H9 (cell line): ENCODE measurements at regions not wholly inside any gene's neighbourhood (a gene's known extent, or its start where the extent isn't known, plus 50 kb on each side); places are given as distances from the start of the nearest gene placed in this dataset.

Experiments used
- DNase-seq: peaks from one replicate; pipeline ENCODE4 v3.0.0-alpha.2; 2017
- H2AFZ ChIP-seq: one replicate; pipeline ENCODE4 v1.6.1; 2013; ENCODE audit warnings: mild to moderate bottlenecking, low read length, control low read depth, moderate library complexity
- H2AK5ac ChIP-seq: 2 replicates; pipeline ENCODE4 v1.6.1; 2013; ENCODE audit warnings: low read length, control low read depth, mixed read lengths; ENCODE audit not compliant: insufficient read length
- H2BK120ac ChIP-seq: one replicate; pipeline ENCODE4 v1.6.1; 2013; ENCODE audit warnings: low read depth, mild to moderate bottlenecking, low read length, control low read depth, inconsistent platforms; ENCODE audit not compliant: poor library complexity, severe bottlenecking
- H2BK12ac ChIP-seq: 2 replicates; pipeline ENCODE4 v1.6.1; 2013; ENCODE audit warnings: low read length, control low read depth, mixed read lengths, low read depth; ENCODE audit not compliant: insufficient read length
- H2BK15ac ChIP-seq: 2 replicates; pipeline ENCODE4 v1.6.1; 2013; ENCODE audit warnings: low read depth, low read length, control low read depth
- H2BK20ac ChIP-seq: one replicate; pipeline ENCODE4 v1.6.1; 2013; ENCODE audit warnings: low read depth, mild to moderate bottlenecking, low read length, control low read depth, inconsistent platforms; ENCODE audit not compliant: poor library complexity, severe bottlenecking
- H2BK5ac ChIP-seq: 2 replicates; pipeline ENCODE4 v1.6.1; 2013; ENCODE audit warnings: low read length, control low read depth, mixed read lengths; ENCODE audit not compliant: insufficient read length
- H3K14ac ChIP-seq: 2 replicates; pipeline ENCODE4 v1.6.1; 2013; ENCODE audit warnings: low read length, control low read depth; ENCODE audit not compliant: insufficient read depth
- H3K18ac ChIP-seq: 2 replicates; pipeline ENCODE4 v1.6.1; 2013; ENCODE audit warnings: low read depth, mild to moderate bottlenecking, mixed read lengths, low read length, control low read depth; ENCODE audit not compliant: insufficient read length
- H3K23ac ChIP-seq: 2 replicates; pipeline ENCODE4 v1.6.1; 2013; ENCODE audit warnings: low read length, control low read depth, mixed read lengths, low read depth; ENCODE audit not compliant: insufficient read length
- H3K23me2 ChIP-seq: 2 replicates; pipeline ENCODE4 v1.6.1; 2013; ENCODE audit warnings: low read depth, mild to moderate bottlenecking, mixed read lengths, low read length, control low read depth; ENCODE audit not compliant: insufficient read length, poor library complexity, severe bottlenecking
- H3K27ac ChIP-seq: 2 replicates; pipeline ENCODE4 v1.5.1; 2013; ENCODE audit warnings: low read length, control low read depth, mixed read lengths, low read depth; ENCODE audit not compliant: insufficient read length
- H3K27me3 ChIP-seq: 2 replicates; pipeline ENCODE4 v1.6.1; 2013; ENCODE audit warnings: low read length, control low read depth, inconsistent platforms; ENCODE audit not compliant: insufficient read depth
- H3K4ac ChIP-seq: 2 replicates; pipeline ENCODE4 v1.6.1; 2013; ENCODE audit warnings: low read depth, mild to moderate bottlenecking, control low read depth, inconsistent platforms, low read length, moderate library complexity
- H3K4me1 ChIP-seq: 2 replicates; pipeline ENCODE4 v1.6.1; 2013; ENCODE audit warnings: low read length, control low read depth, inconsistent platforms; ENCODE audit not compliant: insufficient read depth
- H3K4me2 ChIP-seq: 2 replicates; pipeline ENCODE4 v1.6.1; 2013; ENCODE audit warnings: low read length, control low read depth, mixed read lengths; ENCODE audit not compliant: insufficient read length, insufficient read depth
- H3K56ac ChIP-seq: 2 replicates; pipeline ENCODE4 v1.6.1; 2013; ENCODE audit warnings: low read depth, mild to moderate bottlenecking, mixed read lengths, low read length, control low read depth; ENCODE audit not compliant: insufficient read length
- H3K79me1 ChIP-seq: 2 replicates; pipeline ENCODE4 v1.6.1; 2013; ENCODE audit warnings: low read depth, mild to moderate bottlenecking, moderate library complexity, low read length, control low read depth, inconsistent platforms; ENCODE audit not compliant: insufficient read depth, poor library complexity, severe bottlenecking
- H3K79me2 ChIP-seq: 2 replicates; pipeline ENCODE4 v1.6.1; 2013; ENCODE audit warnings: low read length, control low read depth, inconsistent platforms; ENCODE audit not compliant: insufficient read depth
- H3K9ac ChIP-seq: 2 replicates; pipeline ENCODE4 v1.6.1; 2013; ENCODE audit warnings: low read length, control low read depth, mixed read lengths; ENCODE audit not compliant: insufficient read length; ENCODE audit errors: extremely low read depth
- H3K9me3 ChIP-seq: one replicate; pipeline ENCODE4 v1.6.1; 2013; ENCODE audit warnings: low read depth, low read length, inconsistent platforms; ENCODE audit not compliant: control insufficient read depth
- H3T11ph ChIP-seq: one replicate; pipeline ENCODE4 v1.6.1; 2013; ENCODE audit warnings: mild to moderate bottlenecking, low read length, control low read depth, inconsistent platforms
- H4K20me1 ChIP-seq: one replicate; pipeline ENCODE4 v1.6.1; 2013; ENCODE audit not compliant: control insufficient read depth, insufficient read length, insufficient read depth
- H4K5ac ChIP-seq: 2 replicates; pipeline ENCODE4 v1.6.1; 2013; ENCODE audit warnings: low read depth, mild to moderate bottlenecking, mixed read lengths, low read length, control low read depth; ENCODE audit not compliant: insufficient read length
- H4K8ac ChIP-seq: replicated peaks from 2 replicates; pipeline ENCODE4 v1.6.1; 2013; ENCODE audit warnings: low read length, control low read depth, mixed read lengths, low read depth; ENCODE audit not compliant: insufficient read length
- H4K91ac ChIP-seq: 2 replicates; pipeline ENCODE4 v1.6.1; 2013; ENCODE audit warnings: low read depth, mild to moderate bottlenecking, moderate library complexity, mixed read lengths, low read length, control low read depth; ENCODE audit not compliant: insufficient read length
- H3K27ac Mint-ChIP-seq, 3 experiments: 2 replicates in 2 of 3; 3 replicates in 1 of 3; pipeline ENCODE4 v1.8.0; 2020 to 2021; ENCODE audit warnings: mixed read lengths in 3 of 3, mild to moderate bottlenecking in 1 of 3, moderate library complexity in 1 of 3
- H3K27me3 Mint-ChIP-seq: 2 replicates; pipeline ENCODE4 v1.8.0; 2021; ENCODE audit warnings: low read depth, mild to moderate bottlenecking, moderate library complexity, mixed read lengths
- H3K36me3 Mint-ChIP-seq, 3 experiments: 2 replicates in 2 of 3; 3 replicates in 1 of 3; pipeline ENCODE4 v1.8.0; 2020 to 2021; ENCODE audit warnings: low read depth in 3 of 3, mixed read lengths in 3 of 3; ENCODE audit not compliant: insufficient read depth in 1 of 3
- H3K4me1 Mint-ChIP-seq, 2 experiments: 2 replicates each; pipeline ENCODE4 v1.8.0; 2020; ENCODE audit warnings: mixed read lengths in 2 of 2
- H3K4me3 Mint-ChIP-seq, 2 experiments: 2 replicates in 1 of 2; 3 replicates in 1 of 2; pipeline ENCODE4 v1.8.0; 2020 to 2021; ENCODE audit warnings: mild to moderate bottlenecking in 2 of 2, mixed read lengths in 2 of 2, moderate library complexity in 1 of 2
- H3K9me3 Mint-ChIP-seq, 2 experiments: 2 replicates in 1 of 2; 3 replicates in 1 of 2; pipeline ENCODE4 v1.8.0; 2020; ENCODE audit warnings: mild to moderate bottlenecking in 2 of 2, mixed read lengths in 2 of 2, moderate library complexity in 1 of 2
- WGBS: extraction: QIAGEN DNeasy Blood & Tissue Kit; methylation state at CpG from one replicate; pipeline ENCODE4 v1.1.7; 2013; ENCODE audit warnings: missing lambda C conversion rate, low lambda C conversion rate, mixed read lengths; ENCODE audit not compliant: insufficient read length; ENCODE audit errors: extremely low coverage; 5-methylcytosine and 5-hydroxymethylcytosine counted together
- TF ChIP-seq, protein P1 (sequence below): fragments of 200-600 bp; sonication (generic); conservative IDR thresholded peaks from 3 replicates; pipeline ENCODE4 v1.8.0; 2021; ENCODE audit warnings: antibody characterized with exemption, mild to moderate bottlenecking

DNA sequence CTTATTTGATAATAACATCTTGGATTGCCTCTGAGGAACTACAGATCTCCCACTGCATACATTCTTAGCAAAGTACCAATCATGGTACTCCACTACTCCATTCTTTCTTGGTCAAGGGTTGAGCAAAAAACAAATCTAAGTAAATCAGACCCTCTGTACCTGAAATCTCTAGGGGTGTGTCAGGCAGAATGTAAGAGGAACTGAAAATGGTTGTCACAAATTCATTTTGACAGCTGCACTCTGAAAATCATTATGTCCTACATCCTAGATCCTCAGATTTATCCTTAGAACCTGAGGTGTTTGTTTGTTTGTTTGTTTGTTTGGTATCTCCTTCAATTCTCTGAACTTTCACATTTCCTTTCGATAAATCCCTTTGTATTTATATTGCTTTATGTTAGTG lies 433.2 kb upstream of the BTBD3 start:
- Mint-ChIP-seq H3K9me3 (peaks cover under 1 to 5% of the 10 kb centered on the region in 2 experiments; a peak in 2 of 5 replicates), H3K27me3 (no peaks in the 10 kb centered on the region), H3K4me1 (peaks cover 3 to 10% of the 10 kb centered on the region in 2 experiments), H3K36me3 (peaks cover 0 to under 1% (median 0%) of the 10 kb centered on the region in 3 experiments; a peak in 1 of 7 replicates), H3K4me3 (no peak overlapping the region), H3K27ac (no peak overlapping the region)
- no peak overlapping the region for H3K18ac ChIP-seq
- TF ChIP-seq, protein P1, sequence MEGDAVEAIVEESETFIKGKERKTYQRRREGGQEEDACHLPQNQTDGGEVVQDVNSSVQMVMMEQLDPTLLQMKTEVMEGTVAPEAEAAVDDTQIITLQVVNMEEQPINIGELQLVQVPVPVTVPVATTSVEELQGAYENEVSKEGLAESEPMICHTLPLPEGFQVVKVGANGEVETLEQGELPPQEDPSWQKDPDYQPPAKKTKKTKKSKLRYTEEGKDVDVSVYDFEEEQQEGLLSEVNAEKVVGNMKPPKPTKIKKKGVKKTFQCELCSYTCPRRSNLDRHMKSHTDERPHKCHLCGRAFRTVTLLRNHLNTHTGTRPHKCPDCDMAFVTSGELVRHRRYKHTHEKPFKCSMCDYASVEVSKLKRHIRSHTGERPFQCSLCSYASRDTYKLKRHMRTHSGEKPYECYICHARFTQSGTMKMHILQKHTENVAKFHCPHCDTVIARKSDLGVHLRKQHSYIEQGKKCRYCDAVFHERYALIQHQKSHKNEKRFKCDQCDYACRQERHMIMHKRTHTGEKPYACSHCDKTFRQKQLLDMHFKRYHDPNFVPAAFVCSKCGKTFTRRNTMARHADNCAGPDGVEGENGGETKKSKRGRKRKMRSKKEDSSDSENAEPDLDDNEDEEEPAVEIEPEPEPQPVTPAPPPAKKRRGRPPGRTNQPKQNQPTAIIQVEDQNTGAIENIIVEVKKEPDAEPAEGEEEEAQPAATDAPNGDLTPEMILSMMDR = no peak
- H3K23me2 ChIP-seq = no peaks in the 10 kb centered on the region
- no peaks in the 10 kb centered on the region for H3K79me2 ChIP-seq
- H3K56ac ChIP-seq = no peak overlapping the region
- H2BK5ac ChIP-seq = no peak overlapping the region
- H4K91ac ChIP-seq = no peak overlapping the region
- H3K4me2 ChIP-seq = no peak overlapping the region
- no peak overlapping the region for H2BK120ac ChIP-seq
- no peak overlapping the region for H3T11ph ChIP-seq
- no peak for DNase-seq
- H4K8ac ChIP-seq = no peak overlapping the region
- H2BK12ac ChIP-seq = no peak overlapping the region
- no peak overlapping the region for H3K9ac ChIP-seq
- no peak overlapping the region for H3K14ac ChIP-seq
- no peaks in the 10 kb centered on the region for H3K9me3 ChIP-seq
- no peak overlapping the region for H2AFZ ChIP-seq
- no peak overlapping the region for H3K4ac ChIP-seq
- no peaks in the 10 kb centered on the region for H4K20me1 ChIP-seq
- WGBS = no CpG with 5 or more reads among the region's 1 CpG
- no peaks in the 10 kb centered on the region for H3K4me1 ChIP-seq
- H2BK20ac ChIP-seq = no peak overlapping the region
- no peak overlapping the region for H2BK15ac ChIP-seq
- no peak overlapping the region for H2AK5ac ChIP-seq
- H3K79me1 ChIP-seq = no peaks in the 10 kb centered on the region
- H3K23ac ChIP-seq = no peak overlapping the region
- H3K27me3 ChIP-seq = no peaks in the 10 kb centered on the region
- H3K27ac ChIP-seq = no peak overlapping the region
- H4K5ac ChIP-seq = no peak overlapping the region
